ENCODE measurements at regions not wholly inside any gene's neighbourhood (a gene's known extent, or its start where the extent isn't known, plus 50 kb on each side); places are given as distances from the start of the nearest gene placed in this dataset.

DNA sequence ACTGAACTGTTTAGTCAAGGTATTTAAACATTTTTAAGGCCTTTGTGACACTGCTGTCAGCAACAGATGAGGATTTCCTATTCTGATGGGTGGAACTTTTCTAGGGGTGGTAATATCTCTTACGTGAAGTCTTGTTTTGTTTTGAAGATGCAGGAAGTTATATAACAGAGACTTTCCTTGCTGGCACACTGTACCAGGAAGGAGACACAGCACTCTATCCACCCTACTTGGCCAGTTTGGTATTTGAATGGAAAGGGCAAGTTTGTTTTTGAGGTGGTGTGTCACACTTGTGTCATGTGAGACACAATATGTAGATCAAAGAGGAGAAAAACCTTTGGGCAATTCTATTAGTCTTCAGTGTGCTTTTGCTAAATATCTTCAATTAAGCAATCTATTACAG is 51.6 kb upstream of the SRP54 start:
- DNase-seq = no peak

DNA sequence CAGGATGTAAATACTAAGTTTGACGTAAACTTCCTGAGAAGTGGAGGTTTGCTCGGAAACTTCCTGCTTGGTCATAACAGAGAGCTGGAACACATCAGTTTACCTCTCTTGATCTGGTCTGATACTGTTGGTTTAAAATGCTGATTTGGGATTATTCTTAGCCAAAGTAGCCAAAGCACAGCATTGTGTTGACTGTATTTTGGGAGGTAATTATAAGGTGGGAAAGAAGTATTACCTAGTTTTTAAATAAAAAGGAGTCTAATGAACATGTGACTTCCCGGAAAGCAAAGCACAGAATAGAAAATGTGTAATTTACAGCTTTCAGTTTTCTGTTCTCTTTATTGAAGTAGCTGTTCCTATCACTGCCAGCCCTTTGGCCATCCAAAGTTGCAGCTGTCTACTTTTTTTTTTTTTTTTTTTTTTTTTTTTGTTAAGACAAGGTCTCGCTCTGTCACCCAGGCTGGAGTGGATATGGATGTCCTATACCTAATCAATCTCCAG is 52.2 kb upstream of the SRP54 start:
- no peak for DNase-seq

GRCh38 chr14:34926552-34926951 is 51.4 kb upstream of the BAZ1A start:
- peak; percentile 48 for DNase-seq

Data from fibroblast of skin of scalp (primary cell).